Loucy (cell line): ENCODE measurements at regions not wholly inside any gene's neighbourhood (a gene's known extent, or its start where the extent isn't known, plus 50 kb on each side); places are given as distances from the start of the nearest gene placed in this dataset.

Experiments used
- H2AFZ ChIP-seq: fragments of 200-600 bp; sonication (generic); 2 replicates; pipeline ENCODE4 v1.6.0; 2016; ENCODE audit warnings: antibody characterized with exemption, mild to moderate bottlenecking, low read length, moderate library complexity
- H3F3A ChIP-seq: fragments of 200-600 bp; 2 replicates; pipeline ENCODE4 v1.6.0; 2016; ENCODE audit warnings: antibody characterized with exemption, low read depth, mild to moderate bottlenecking
- H3K27me3 ChIP-seq: fragments of 200-600 bp; sonication (generic); 2 replicates; pipeline ENCODE4 v1.6.1; 2014; ENCODE audit warnings: low read length, mild to moderate bottlenecking; ENCODE audit not compliant: insufficient read depth, poor library complexity, severe bottlenecking
- H3K36me3 ChIP-seq: fragments of 200-600 bp; sonication (generic); 2 replicates; pipeline ENCODE4 v1.6.1; 2016; ENCODE audit warnings: low read length; ENCODE audit not compliant: insufficient read depth
- H3K4me1 ChIP-seq: fragments of 200-600 bp; sonication (generic); 2 replicates; pipeline ENCODE4 v1.5.1; 2014; ENCODE audit warnings: low read length, mild to moderate bottlenecking; ENCODE audit not compliant: insufficient read depth, poor library complexity, severe bottlenecking
- H3K4me2 ChIP-seq: fragments of 200-600 bp; sonication (generic); 2 replicates; pipeline ENCODE4 v1.6.0; 2014; ENCODE audit warnings: antibody characterized with exemption, low read length, low read depth, mild to moderate bottlenecking; ENCODE audit not compliant: poor library complexity, severe bottlenecking
- H3K4me3 ChIP-seq: fragments of 200-600 bp; sonication (generic); 2 replicates; pipeline ENCODE4 v1.5.1; 2014; ENCODE audit warnings: low read length, mild to moderate bottlenecking, mixed read lengths; ENCODE audit not compliant: poor library complexity, severe bottlenecking
- H3K79me2 ChIP-seq: fragments of 200-600 bp; sonication (generic); 2 replicates; pipeline ENCODE4 v1.6.1; 2014; ENCODE audit warnings: low read length; ENCODE audit not compliant: insufficient read depth
- H3K9ac ChIP-seq: fragments of 200-600 bp; sonication (generic); 2 replicates; pipeline ENCODE4 v1.6.0; 2014; ENCODE audit warnings: mild to moderate bottlenecking, low read depth, low read length, moderate library complexity; ENCODE audit not compliant: poor library complexity, severe bottlenecking
- H3K9me2 ChIP-seq: fragments of 200-600 bp; sonication (generic); replicated peaks from 2 replicates; pipeline ENCODE4 v1.6.1; 2016; ENCODE audit warnings: low read depth, low read length, mixed read lengths
- H3K9me3 ChIP-seq: fragments of 200-600 bp; sonication (generic); 2 replicates; pipeline ENCODE4 v1.6.1; 2014; ENCODE audit warnings: mild to moderate bottlenecking, antibody characterized with exemption, low read length, low read depth; ENCODE audit not compliant: insufficient read depth
- H4K20me1 ChIP-seq: fragments of 200-600 bp; sonication (generic); 2 replicates; pipeline ENCODE4 v1.6.0; 2014; ENCODE audit warnings: antibody characterized with exemption, low read length, mild to moderate bottlenecking; ENCODE audit not compliant: insufficient read depth, poor library complexity, severe bottlenecking
- EZH2phosphoT487 ChIP-seq: fragments of 200-600 bp; IDR thresholded peaks from 2 replicates; pipeline ENCODE4 v1.6.1; 2018; ENCODE audit warnings: antibody characterized with exemption, mild to moderate bottlenecking, moderate library complexity, borderline replicate concordance
- TF ChIP-seq, protein P1 (sequence below): fragments of 200-600 bp; sonication (generic); conservative IDR thresholded peaks from 2 replicates; pipeline ENCODE4 v1.5.1; 2014; ENCODE audit warnings: mild to moderate bottlenecking, antibody characterized with exemption, low read length

GRCh38 chr3:102643546-102643945, 208.7 kb downstream of the ZPLD1 start:
- Histone ChIP-seq H2AFZ (no peak overlapping the region), H3K9me3 (no peaks in the 10 kb centered on the region), H3K4me1 (no peaks in the 10 kb centered on the region), H3K9me2 (no peaks in the 10 kb centered on the region), H3K4me2 (no peak overlapping the region), H3K79me2 (no peaks in the 10 kb centered on the region), H3F3A (no peaks in the 10 kb centered on the region), H3K9ac (no peak overlapping the region), H3K27me3 (no peaks in the 10 kb centered on the region), H3K4me3 (no peak overlapping the region), H4K20me1 (no peaks in the 10 kb centered on the region), H3K36me3 (no peaks in the 10 kb centered on the region)
- TF ChIP-seq, protein P1, sequence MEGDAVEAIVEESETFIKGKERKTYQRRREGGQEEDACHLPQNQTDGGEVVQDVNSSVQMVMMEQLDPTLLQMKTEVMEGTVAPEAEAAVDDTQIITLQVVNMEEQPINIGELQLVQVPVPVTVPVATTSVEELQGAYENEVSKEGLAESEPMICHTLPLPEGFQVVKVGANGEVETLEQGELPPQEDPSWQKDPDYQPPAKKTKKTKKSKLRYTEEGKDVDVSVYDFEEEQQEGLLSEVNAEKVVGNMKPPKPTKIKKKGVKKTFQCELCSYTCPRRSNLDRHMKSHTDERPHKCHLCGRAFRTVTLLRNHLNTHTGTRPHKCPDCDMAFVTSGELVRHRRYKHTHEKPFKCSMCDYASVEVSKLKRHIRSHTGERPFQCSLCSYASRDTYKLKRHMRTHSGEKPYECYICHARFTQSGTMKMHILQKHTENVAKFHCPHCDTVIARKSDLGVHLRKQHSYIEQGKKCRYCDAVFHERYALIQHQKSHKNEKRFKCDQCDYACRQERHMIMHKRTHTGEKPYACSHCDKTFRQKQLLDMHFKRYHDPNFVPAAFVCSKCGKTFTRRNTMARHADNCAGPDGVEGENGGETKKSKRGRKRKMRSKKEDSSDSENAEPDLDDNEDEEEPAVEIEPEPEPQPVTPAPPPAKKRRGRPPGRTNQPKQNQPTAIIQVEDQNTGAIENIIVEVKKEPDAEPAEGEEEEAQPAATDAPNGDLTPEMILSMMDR: no peak
- no peak for TF ChIP-seq EZH2phosphoT487

- TF ChIP-seq EZH2phosphoT487: no peak
- TF ChIP-seq, protein P1: no peak
- no peaks in the 10 kb centered on the region for H3F3A ChIP-seq
Observed at GRCh38 chr3:102646557-102646956, 211.7 kb downstream of the ZPLD1 start.

GRCh38 chr3:102660653-102661052, 225.8 kb downstream of the ZPLD1 start:
- Histone ChIP-seq H3F3A (no peaks in the 10 kb centered on the region), H3K79me2 (no peaks in the 10 kb centered on the region), H3K9ac (no peak overlapping the region), H3K4me1 (no peaks in the 10 kb centered on the region), H3K4me3 (no peak overlapping the region), H3K36me3 (no peaks in the 10 kb centered on the region), H3K9me2 (no peaks in the 10 kb centered on the region), H4K20me1 (no peaks in the 10 kb centered on the region), H3K4me2 (no peak overlapping the region), H2AFZ (no peak overlapping the region), H3K27me3 (no peaks in the 10 kb centered on the region), H3K9me3 (no peaks in the 10 kb centered on the region)
- no peak for TF ChIP-seq EZH2phosphoT487
- TF ChIP-seq, protein P1: no peak

More at GRCh38 chr3:102646557-102646956, 211.7 kb downstream of the ZPLD1 start:
- Histone ChIP-seq H3K9me2 (no peaks in the 10 kb centered on the region), H4K20me1 (no peaks in the 10 kb centered on the region), H2AFZ (no peak overlapping the region), H3K4me2 (no peak overlapping the region), H3K36me3 (no peaks in the 10 kb centered on the region), H3K79me2 (no peaks in the 10 kb centered on the region), H3K9ac (no peak overlapping the region), H3K4me3 (no peak overlapping the region), H3K27me3 (no peaks in the 10 kb centered on the region), H3K9me3 (no peaks in the 10 kb centered on the region), H3K4me1 (no peaks in the 10 kb centered on the region)
